WTC11 (cell line): ENCODE measurements at regions not wholly inside any gene's neighbourhood (a gene's known extent, or its start where the extent isn't known, plus 50 kb on each side); places are given as distances from the start of the nearest gene placed in this dataset.

Experiments used
- ATAC-seq: fragments of 200-7000 bp; cut with Tn5 transposase; 2 replicates; pipeline ENCODE4 v1.10.0; 2021; ENCODE audit warnings: mild to moderate bottlenecking, moderate library complexity
- CTCF ChIA-PET: fragments of 300-600 bp; sonication (Branson Sonifier 250); formaldehyde crosslinking; loops from one replicate; lab custom pipeline; 2021; ENCODE audit warnings: antibody characterized with exemption; lab: Charles Lee
- POLR2A ChIA-PET: fragments of 350-600 bp; sonication (Branson Sonifier 250); formaldehyde crosslinking; loops from one replicate; lab custom pipeline; 2021; ENCODE audit warnings: antibody characterized with exemption; lab: Charles Lee
- DNase-seq: peaks from one replicate; pipeline ENCODE4 v3.0.0; 2021; ENCODE audit warnings: low spot score
- H3K27ac Mint-ChIP-seq: 2 replicates; pipeline ENCODE4 v1.8.0; 2021; ENCODE audit warnings: mixed read lengths
- H3K27me3 Mint-ChIP-seq: 2 replicates; pipeline ENCODE4 v1.8.0; 2021; ENCODE audit warnings: low read depth, mild to moderate bottlenecking, moderate library complexity, mixed read lengths
- H3K36me3 Mint-ChIP-seq: 2 replicates; pipeline ENCODE4 v1.8.0; 2021; ENCODE audit warnings: mixed read lengths
- H3K4me1 Mint-ChIP-seq: 2 replicates; pipeline ENCODE4 v1.8.0; 2022; ENCODE audit warnings: mixed read lengths
- H3K4me3 Mint-ChIP-seq: 2 replicates; pipeline ENCODE4 v1.8.0; 2021; ENCODE audit warnings: mild to moderate bottlenecking, moderate library complexity, mixed read lengths
- H3K9me3 Mint-ChIP-seq: 2 replicates; pipeline ENCODE4 v1.8.0; 2021; ENCODE audit warnings: mixed read lengths
- ELF4 ChIP-seq: sonication (generic); formaldehyde crosslinking; IDR thresholded peaks from 2 replicates; pipeline ENCODE4 v1.8.1; 2022; ENCODE audit warnings: low read depth, mild to moderate bottlenecking, moderate library complexity, missing genetic modification reagents
- FOXK1 ChIP-seq: sonication (generic); formaldehyde crosslinking; IDR thresholded peaks from 2 replicates; pipeline ENCODE4 v1.8.0; 2022; ENCODE audit warnings: mild to moderate bottlenecking, moderate library complexity, missing genetic modification reagents
- FOXP4 ChIP-seq: sonication (generic); formaldehyde crosslinking; IDR thresholded peaks from 2 replicates; pipeline ENCODE4 v1.8.0; 2022; ENCODE audit warnings: mild to moderate bottlenecking, missing genetic modification reagents
- HMGA2 ChIP-seq: fragments of 250-450 bp; sonication (Bioruptor Pico); IDR thresholded peaks from 2 replicates; pipeline ENCODE4 v1.4.0; 2021; ENCODE audit warnings: mild to moderate bottlenecking, moderate library complexity
- MYBL2 ChIP-seq: sonication (generic); formaldehyde crosslinking; IDR thresholded peaks from 2 replicates; pipeline ENCODE4 v1.8.1; 2023; ENCODE audit warnings: mild to moderate bottlenecking, moderate library complexity, missing genetic modification reagents
- NFYB ChIP-seq: sonication (generic); formaldehyde crosslinking; conservative IDR thresholded peaks from 2 replicates; pipeline ENCODE4 v1.8.0; 2022; ENCODE audit warnings: low read depth, missing genetic modification reagents
- OVOL2 ChIP-seq: fragments of 250-450 bp; sonication (Bioruptor Pico); IDR thresholded peaks from 2 replicates; pipeline ENCODE4 v1.9.0; 2021; ENCODE audit warnings: mild to moderate bottlenecking, borderline replicate concordance
- PREB ChIP-seq: sonication (generic); formaldehyde crosslinking; IDR thresholded peaks from 2 replicates; pipeline ENCODE4 v1.8.1; 2022; ENCODE audit warnings: mild to moderate bottlenecking, missing genetic modification reagents, moderate library complexity, borderline replicate concordance
- PRRX2 ChIP-seq: fragments of 250-450 bp; sonication (Bioruptor Pico); IDR thresholded peaks from 2 replicates; pipeline ENCODE4 v1.8.0; 2021; ENCODE audit warnings: mild to moderate bottlenecking
- RORB ChIP-seq: fragments of 250-450 bp; sonication (Bioruptor Pico); IDR thresholded peaks from 2 replicates; pipeline ENCODE4 v1.9.0; 2021; ENCODE audit warnings: mild to moderate bottlenecking
- SOX15 ChIP-seq: fragments of 250-450 bp; sonication (Bioruptor Pico); IDR thresholded peaks from 2 replicates; pipeline ENCODE4 v1.9.0; 2021; ENCODE audit warnings: mild to moderate bottlenecking
- ZBTB21 ChIP-seq: sonication (generic); formaldehyde crosslinking; IDR thresholded peaks from 2 replicates; pipeline ENCODE4 v1.8.1; 2023; ENCODE audit warnings: mild to moderate bottlenecking, missing genetic modification reagents, borderline replicate concordance
- ZNF138 ChIP-seq: sonication (generic); formaldehyde crosslinking; conservative IDR thresholded peaks from 2 replicates; pipeline ENCODE4 v1.8.1; 2022; ENCODE audit warnings: mild to moderate bottlenecking, moderate library complexity, missing genetic modification reagents
- ZNF232 ChIP-seq: sonication (generic); formaldehyde crosslinking; IDR thresholded peaks from 2 replicates; pipeline ENCODE4 v1.8.0; 2022; ENCODE audit warnings: mild to moderate bottlenecking, missing genetic modification reagents
- ZNF281 ChIP-seq: sonication (generic); formaldehyde crosslinking; IDR thresholded peaks from 2 replicates; pipeline ENCODE4 v1.8.0; 2023; ENCODE audit warnings: mild to moderate bottlenecking, missing genetic modification reagents
- ZNF317 ChIP-seq: sonication (generic); formaldehyde crosslinking; IDR thresholded peaks from 2 replicates; pipeline ENCODE4 v1.8.1; 2023; ENCODE audit warnings: low read depth, mild to moderate bottlenecking, moderate library complexity, missing genetic modification reagents, borderline replicate concordance
- TF ChIP-seq, protein P1 (sequence below): fragments of 250-450 bp; sonication (Bioruptor Pico); IDR thresholded peaks from 2 replicates; pipeline ENCODE4 v1.9.0; 2021; ENCODE audit warnings: mild to moderate bottlenecking
- TF ChIP-seq, protein P2 (sequence below): sonication (generic); formaldehyde crosslinking; conservative IDR thresholded peaks from 2 replicates; pipeline ENCODE4 v1.8.1; 2023; ENCODE audit warnings: mild to moderate bottlenecking, low read depth, missing genetic modification reagents, moderate library complexity

GRCh38 chr6:68114463-68115047 lies 520.5 kb upstream of the ADGRB3 start:
- no peaks in the 10 kb centered on the region for H3K9me3 Mint-ChIP-seq
- no peak overlapping the region for H3K27ac Mint-ChIP-seq
- POLR2A ChIA-PET = no interaction called here
- H3K27me3 Mint-ChIP-seq = no peaks in the 10 kb centered on the region
- TF ChIP-seq RORB (CRISPR knock-in tag) (no peak), ZNF232 (CRISPR knock-in tag) (no peak), OVOL2 (CRISPR knock-in tag) (no peak), ELF4 (CRISPR knock-in tag) (no peak), MYBL2 (no peak), NFYB (CRISPR knock-in tag) (no peak), SOX15 (CRISPR knock-in tag) (no peak), PRRX2 (no peak), FOXP4 (CRISPR knock-in tag) (no peak), PREB (CRISPR knock-in tag) (no peak), HMGA2 (CRISPR knock-in tag) (no peak), ZNF317 (CRISPR knock-in tag) (no peak), FOXK1 (CRISPR knock-in tag) (no peak), ZBTB21 (CRISPR knock-in tag) (no peak), ZNF281 (CRISPR knock-in tag) (no peak), ZNF138 (CRISPR knock-in tag) (no peak)
- TF ChIP-seq, protein P1, sequence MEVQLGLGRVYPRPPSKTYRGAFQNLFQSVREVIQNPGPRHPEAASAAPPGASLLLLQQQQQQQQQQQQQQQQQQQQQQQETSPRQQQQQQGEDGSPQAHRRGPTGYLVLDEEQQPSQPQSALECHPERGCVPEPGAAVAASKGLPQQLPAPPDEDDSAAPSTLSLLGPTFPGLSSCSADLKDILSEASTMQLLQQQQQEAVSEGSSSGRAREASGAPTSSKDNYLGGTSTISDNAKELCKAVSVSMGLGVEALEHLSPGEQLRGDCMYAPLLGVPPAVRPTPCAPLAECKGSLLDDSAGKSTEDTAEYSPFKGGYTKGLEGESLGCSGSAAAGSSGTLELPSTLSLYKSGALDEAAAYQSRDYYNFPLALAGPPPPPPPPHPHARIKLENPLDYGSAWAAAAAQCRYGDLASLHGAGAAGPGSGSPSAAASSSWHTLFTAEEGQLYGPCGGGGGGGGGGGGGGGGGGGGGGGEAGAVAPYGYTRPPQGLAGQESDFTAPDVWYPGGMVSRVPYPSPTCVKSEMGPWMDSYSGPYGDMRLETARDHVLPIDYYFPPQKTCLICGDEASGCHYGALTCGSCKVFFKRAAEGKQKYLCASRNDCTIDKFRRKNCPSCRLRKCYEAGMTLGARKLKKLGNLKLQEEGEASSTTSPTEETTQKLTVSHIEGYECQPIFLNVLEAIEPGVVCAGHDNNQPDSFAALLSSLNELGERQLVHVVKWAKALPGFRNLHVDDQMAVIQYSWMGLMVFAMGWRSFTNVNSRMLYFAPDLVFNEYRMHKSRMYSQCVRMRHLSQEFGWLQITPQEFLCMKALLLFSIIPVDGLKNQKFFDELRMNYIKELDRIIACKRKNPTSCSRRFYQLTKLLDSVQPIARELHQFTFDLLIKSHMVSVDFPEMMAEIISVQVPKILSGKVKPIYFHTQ = no peak
- TF ChIP-seq, protein P2, sequence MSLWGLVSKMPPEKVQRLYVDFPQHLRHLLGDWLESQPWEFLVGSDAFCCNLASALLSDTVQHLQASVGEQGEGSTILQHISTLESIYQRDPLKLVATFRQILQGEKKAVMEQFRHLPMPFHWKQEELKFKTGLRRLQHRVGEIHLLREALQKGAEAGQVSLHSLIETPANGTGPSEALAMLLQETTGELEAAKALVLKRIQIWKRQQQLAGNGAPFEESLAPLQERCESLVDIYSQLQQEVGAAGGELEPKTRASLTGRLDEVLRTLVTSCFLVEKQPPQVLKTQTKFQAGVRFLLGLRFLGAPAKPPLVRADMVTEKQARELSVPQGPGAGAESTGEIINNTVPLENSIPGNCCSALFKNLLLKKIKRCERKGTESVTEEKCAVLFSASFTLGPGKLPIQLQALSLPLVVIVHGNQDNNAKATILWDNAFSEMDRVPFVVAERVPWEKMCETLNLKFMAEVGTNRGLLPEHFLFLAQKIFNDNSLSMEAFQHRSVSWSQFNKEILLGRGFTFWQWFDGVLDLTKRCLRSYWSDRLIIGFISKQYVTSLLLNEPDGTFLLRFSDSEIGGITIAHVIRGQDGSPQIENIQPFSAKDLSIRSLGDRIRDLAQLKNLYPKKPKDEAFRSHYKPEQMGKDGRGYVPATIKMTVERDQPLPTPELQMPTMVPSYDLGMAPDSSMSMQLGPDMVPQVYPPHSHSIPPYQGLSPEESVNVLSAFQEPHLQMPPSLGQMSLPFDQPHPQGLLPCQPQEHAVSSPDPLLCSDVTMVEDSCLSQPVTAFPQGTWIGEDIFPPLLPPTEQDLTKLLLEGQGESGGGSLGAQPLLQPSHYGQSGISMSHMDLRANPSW (CRISPR knock-in tag) = no peak
- H3K36me3 Mint-ChIP-seq = no peaks in the 10 kb centered on the region
- ATAC-seq (no peak), DNase-seq (no peak)
- no peaks in the 10 kb centered on the region for H3K4me1 Mint-ChIP-seq
- H3K4me3 Mint-ChIP-seq = no peak overlapping the region
- CTCF ChIA-PET = no interaction called here
